ENCODE measurements at regions not wholly inside any gene's neighbourhood (a gene's known extent, or its start where the extent isn't known, plus 50 kb on each side); places are given as distances from the start of the nearest gene placed in this dataset.

GRCh38 chr16:85202631-85203461 lies 90.6 kb upstream of the CIBAR2 start (continued):
- TF ChIP-seq, protein P1, sequence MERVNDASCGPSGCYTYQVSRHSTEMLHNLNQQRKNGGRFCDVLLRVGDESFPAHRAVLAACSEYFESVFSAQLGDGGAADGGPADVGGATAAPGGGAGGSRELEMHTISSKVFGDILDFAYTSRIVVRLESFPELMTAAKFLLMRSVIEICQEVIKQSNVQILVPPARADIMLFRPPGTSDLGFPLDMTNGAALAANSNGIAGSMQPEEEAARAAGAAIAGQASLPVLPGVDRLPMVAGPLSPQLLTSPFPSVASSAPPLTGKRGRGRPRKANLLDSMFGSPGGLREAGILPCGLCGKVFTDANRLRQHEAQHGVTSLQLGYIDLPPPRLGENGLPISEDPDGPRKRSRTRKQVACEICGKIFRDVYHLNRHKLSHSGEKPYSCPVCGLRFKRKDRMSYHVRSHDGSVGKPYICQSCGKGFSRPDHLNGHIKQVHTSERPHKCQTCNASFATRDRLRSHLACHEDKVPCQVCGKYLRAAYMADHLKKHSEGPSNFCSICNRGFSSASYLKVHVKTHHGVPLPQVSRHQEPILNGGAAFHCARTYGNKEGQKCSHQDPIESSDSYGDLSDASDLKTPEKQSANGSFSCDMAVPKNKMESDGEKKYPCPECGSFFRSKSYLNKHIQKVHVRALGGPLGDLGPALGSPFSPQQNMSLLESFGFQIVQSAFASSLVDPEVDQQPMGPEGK (CRISPR knock-in tag; IDR thresholded peaks at IDR 0.05) = no peak
- no peak for TF ChIP-seq TOPORS (CRISPR knock-in tag; IDR thresholded peaks at IDR 0.05)
- no peak for TF ChIP-seq ZNF619 (CRISPR knock-in tag; IDR thresholded peaks at IDR 0.05)
- TF ChIP-seq, protein P2, sequence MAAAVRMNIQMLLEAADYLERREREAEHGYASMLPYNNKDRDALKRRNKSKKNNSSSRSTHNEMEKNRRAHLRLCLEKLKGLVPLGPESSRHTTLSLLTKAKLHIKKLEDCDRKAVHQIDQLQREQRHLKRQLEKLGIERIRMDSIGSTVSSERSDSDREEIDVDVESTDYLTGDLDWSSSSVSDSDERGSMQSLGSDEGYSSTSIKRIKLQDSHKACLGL (CRISPR knock-in tag; IDR thresholded peaks at IDR 0.05) = no peak
- TF ChIP-seq DNMT1 (CRISPR knock-in tag; IDR thresholded peaks at IDR 0.05) = no peak
- no peak for TF ChIP-seq SNAI1 (CRISPR knock-in tag; IDR thresholded peaks at IDR 0.05; ENCODE audit: borderline replicate concordance)
- TF ChIP-seq CENPBD1 (CRISPR knock-in tag; IDR thresholded peaks at IDR 0.05; ENCODE audit: borderline replicate concordance, low read depth) = no peak
- TF ChIP-seq, protein P3, sequence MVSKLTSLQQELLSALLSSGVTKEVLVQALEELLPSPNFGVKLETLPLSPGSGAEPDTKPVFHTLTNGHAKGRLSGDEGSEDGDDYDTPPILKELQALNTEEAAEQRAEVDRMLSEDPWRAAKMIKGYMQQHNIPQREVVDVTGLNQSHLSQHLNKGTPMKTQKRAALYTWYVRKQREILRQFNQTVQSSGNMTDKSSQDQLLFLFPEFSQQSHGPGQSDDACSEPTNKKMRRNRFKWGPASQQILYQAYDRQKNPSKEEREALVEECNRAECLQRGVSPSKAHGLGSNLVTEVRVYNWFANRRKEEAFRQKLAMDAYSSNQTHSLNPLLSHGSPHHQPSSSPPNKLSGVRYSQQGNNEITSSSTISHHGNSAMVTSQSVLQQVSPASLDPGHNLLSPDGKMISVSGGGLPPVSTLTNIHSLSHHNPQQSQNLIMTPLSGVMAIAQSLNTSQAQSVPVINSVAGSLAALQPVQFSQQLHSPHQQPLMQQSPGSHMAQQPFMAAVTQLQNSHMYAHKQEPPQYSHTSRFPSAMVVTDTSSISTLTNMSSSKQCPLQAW (CRISPR knock-in tag; IDR thresholded peaks at IDR 0.05) = no peak
- TF ChIP-seq TP53 (CRISPR knock-in tag; conservative IDR thresholded peaks at IDR 0.05) = no peak
- no peak for TF ChIP-seq ESRRA (CRISPR knock-in tag; IDR thresholded peaks at IDR 0.05; ENCODE audit: low read depth)
- TF ChIP-seq ZNF768 (CRISPR knock-in tag; IDR thresholded peaks at IDR 0.05) = peak; percentile 50; the same call in 1 of the 2 replicates
- no peak for TF ChIP-seq ZNF841 (CRISPR knock-in tag; IDR thresholded peaks at IDR 0.05; ENCODE audit: borderline replicate concordance)
- TF ChIP-seq ZNF333 (CRISPR knock-in tag; IDR thresholded peaks at IDR 0.05; ENCODE audit: borderline replicate concordance) = no peak
- TF ChIP-seq HHEX (CRISPR knock-in tag; IDR thresholded peaks at IDR 0.05) = no peak
- no peak for TF ChIP-seq PHF20 (CRISPR knock-in tag; IDR thresholded peaks at IDR 0.05)
- TF ChIP-seq, protein P4, sequence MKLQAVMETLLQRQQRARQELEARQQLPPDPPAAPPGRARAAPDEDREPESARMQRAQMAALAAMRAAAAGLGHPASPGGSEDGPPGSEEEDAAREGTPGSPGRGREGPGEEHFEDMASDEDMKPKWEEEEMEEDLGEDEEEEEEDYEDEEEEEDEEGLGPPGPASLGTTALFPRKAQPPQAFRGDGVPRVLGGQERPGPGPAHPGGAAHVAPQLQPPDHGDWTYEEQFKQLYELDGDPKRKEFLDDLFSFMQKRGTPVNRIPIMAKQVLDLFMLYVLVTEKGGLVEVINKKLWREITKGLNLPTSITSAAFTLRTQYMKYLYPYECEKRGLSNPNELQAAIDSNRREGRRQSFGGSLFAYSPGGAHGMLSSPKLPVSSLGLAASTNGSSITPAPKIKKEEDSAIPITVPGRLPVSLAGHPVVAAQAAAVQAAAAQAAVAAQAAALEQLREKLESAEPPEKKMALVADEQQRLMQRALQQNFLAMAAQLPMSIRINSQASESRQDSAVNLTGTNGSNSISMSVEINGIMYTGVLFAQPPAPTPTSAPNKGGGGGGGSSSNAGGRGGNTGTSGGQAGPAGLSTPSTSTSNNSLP (IDR thresholded peaks at IDR 0.05; ENCODE audit: low read depth, low read length) = no peak
- TF ChIP-seq, protein P5, sequence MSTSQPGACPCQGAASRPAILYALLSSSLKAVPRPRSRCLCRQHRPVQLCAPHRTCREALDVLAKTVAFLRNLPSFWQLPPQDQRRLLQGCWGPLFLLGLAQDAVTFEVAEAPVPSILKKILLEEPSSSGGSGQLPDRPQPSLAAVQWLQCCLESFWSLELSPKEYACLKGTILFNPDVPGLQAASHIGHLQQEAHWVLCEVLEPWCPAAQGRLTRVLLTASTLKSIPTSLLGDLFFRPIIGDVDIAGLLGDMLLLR (CRISPR knock-in tag; IDR thresholded peaks at IDR 0.05) = 0 out of 2 replicates have a peak, but pooled peaks have one; percentile 19
